ENCODE measurements at regions not wholly inside any gene's neighbourhood (a gene's known extent, or its start where the extent isn't known, plus 50 kb on each side); places are given as distances from the start of the nearest gene placed in this dataset.

GRCh38 chr18:78528411-78529258, 451.0 kb upstream of the SALL3 start:
- no peaks in the 10 kb centered on the region for H3K9me3 ChIP-seq
- no peaks in the 10 kb centered on the region for H3K27me3 ChIP-seq
- H3K27ac ChIP-seq, result no peak overlapping the region
- H3K36me3 ChIP-seq, result no peaks in the 10 kb centered on the region
- H3K4me3 ChIP-seq, result no peak overlapping the region
- H3K4me1 ChIP-seq, result peaks cover 0 to 24% (median 3%) of the 10 kb centered on the region in 4 donors
- intact Hi-C loops (cut with DNase I; ENCODE audit: low total_unique reads), result no loop called here
- no peak for DNase-seq
- TF ChIP-seq CTCF (IDR thresholded peaks at IDR 0.05), result no peak

- no peak overlapping the region for H3K27ac ChIP-seq
- H3K9me3 ChIP-seq, result no peaks in the 10 kb centered on the region
- H3K27me3 ChIP-seq, result no peaks in the 10 kb centered on the region
- H3K4me3 ChIP-seq, result no peak overlapping the region
- no peak for TF ChIP-seq CTCF (IDR thresholded peaks at IDR 0.05)
- intact Hi-C loops (cut with DNase I; ENCODE audit: low total_unique reads), result no loop called here
- DNase-seq, result no peak
- H3K4me1 ChIP-seq, result peaks cover 0 to 8% (median 0%) of the 10 kb centered on the region in 4 donors
- H3K36me3 ChIP-seq, result no peaks in the 10 kb centered on the region
Observed at GRCh38 chr18:78531637-78532036, 448.0 kb upstream of the SALL3 start.

- Histone ChIP-seq H3K36me3 (no peaks in the 10 kb centered on the region), H3K4me1 (no peaks in the 10 kb centered on the region), H3K4me3 (no peak overlapping the region), H3K27me3 (no peaks in the 10 kb centered on the region), H3K9me3 (no peaks in the 10 kb centered on the region), H3K27ac (no peak overlapping the region)
- intact Hi-C loops (cut with DNase I; ENCODE audit: low total_unique reads), result no loop called here
- TF ChIP-seq CTCF (IDR thresholded peaks at IDR 0.05), result no peak
- DNase-seq, result no peak
Observed at GRCh38 chr18:78538669-78539440, 440.8 kb upstream of the SALL3 start.

- no peaks in the 10 kb centered on the region for H3K9me3 ChIP-seq
- TF ChIP-seq CTCF (IDR thresholded peaks at IDR 0.05), result no peak
- H3K4me1 ChIP-seq, result no peaks in the 10 kb centered on the region
- DNase-seq, result no peak
- H3K36me3 ChIP-seq, result no peaks in the 10 kb centered on the region
- H3K27ac ChIP-seq, result no peak overlapping the region
- no peaks in the 10 kb centered on the region for H3K27me3 ChIP-seq
- intact Hi-C loops (cut with DNase I; ENCODE audit: low total_unique reads), result no loop called here
- no peak overlapping the region for H3K4me3 ChIP-seq
Observed at GRCh38 chr18:78540636-78541529, 438.7 kb upstream of the SALL3 start.

- no peak overlapping the region for H3K4me3 ChIP-seq
- H3K27me3 ChIP-seq, result no peaks in the 10 kb centered on the region
- no peaks in the 10 kb centered on the region for H3K36me3 ChIP-seq
- no peak overlapping the region for H3K27ac ChIP-seq
- TF ChIP-seq CTCF (IDR thresholded peaks at IDR 0.05), result no peak
- H3K9me3 ChIP-seq, result no peaks in the 10 kb centered on the region
- intact Hi-C loops (cut with DNase I; ENCODE audit: low total_unique reads), result no loop called here
- H3K4me1 ChIP-seq, result no peaks in the 10 kb centered on the region
- DNase-seq, result peak in 1 of 2 donors; percentile 36
Observed at GRCh38 chr18:78542204-78542603, 437.4 kb upstream of the SALL3 start.
